Kidney (tissue), 13 donors: ENCODE measurements at regions not wholly inside any gene's neighbourhood (a gene's known extent, or its start where the extent isn't known, plus 50 kb on each side); places are given as distances from the start of the nearest gene placed in this dataset.

Experiments used
- DNase-seq, 5 donors: peaks; one replicate each; pipeline ENCODE4 v3.0.0-alpha.2; 2013 to 2020
- FAIRE-seq: peaks from 2 replicates; lab custom pipeline; 2012; peaks lifted over from hg19 to GRCh38; lab: Jason Lieb, UNC
- H3K27ac ChIP-seq, 2 donors: one replicate each; pipeline ENCODE4 v1.7.0; 2013; ENCODE audit warnings: low read depth in 2 of 2, low read length in 2 of 2, inconsistent platforms in 1 of 2
- H3K27me3 ChIP-seq: one replicate; pipeline ENCODE4 v1.7.1; 2013; ENCODE audit warnings: low read length, inconsistent platforms; ENCODE audit not compliant: control insufficient read depth, insufficient read depth
- H3K36me3 ChIP-seq, 3 donors: one replicate each; pipeline versions ENCODE4 v1.7.0 to v1.7.1; 2013; ENCODE audit warnings: low read length in 3 of 3, control low read depth in 1 of 3, inconsistent platforms in 1 of 3; ENCODE audit not compliant: insufficient read depth in 3 of 3, control insufficient read depth in 2 of 3
- H3K4me1 ChIP-seq, 3 donors: one replicate each; pipeline versions ENCODE4 v1.7.0 to v1.7.1; 2013; ENCODE audit warnings: low read length in 3 of 3, inconsistent platforms in 1 of 3, low read depth in 1 of 3; ENCODE audit not compliant: control insufficient read depth in 2 of 3, insufficient read depth in 2 of 3
- H3K4me3 ChIP-seq, 3 donors: one replicate each; pipeline versions ENCODE4 v1.7.0 to v1.8.1; 2013; ENCODE audit warnings: low read length in 3 of 3, control low read depth in 1 of 3, inconsistent platforms in 1 of 3
- H3K9ac ChIP-seq, 3 donors: one replicate each; pipeline versions ENCODE4 v1.7.0 to v1.7.1; 2013; ENCODE audit warnings: low read length in 3 of 3, control low read depth in 1 of 3, inconsistent platforms in 1 of 3
- H3K9me3 ChIP-seq, 3 donors: one replicate each; pipeline versions ENCODE4 v1.7.0 to v1.7.1; 2013; ENCODE audit warnings: low read length in 3 of 3, control low read depth in 1 of 3, inconsistent platforms in 1 of 3; ENCODE audit not compliant: control insufficient read depth in 2 of 3, insufficient read depth in 1 of 3
- intact Hi-C: fragments of 100-400 bp; cut with DNase I; formaldehyde crosslinking; loops from one replicate; pipeline ENCODE4 v1.11.1; 2022
- TF ChIP-seq, protein P1 (sequence below): IDR thresholded peaks from 3 replicates; pipeline ENCODE4 v1.5.1; 2012; ENCODE audit warnings: mild to moderate bottlenecking, moderate library complexity, borderline replicate concordance; ENCODE audit not compliant: insufficient read depth; ENCODE audit errors: extremely low read depth
- donor health status: control.
- donor health status: control.
- donor health status: control.
- donor health status: control.
- donor health status: control.
- donor health status: DM: yes; HTN: yes; CAD: no.
- donor health status: Normal renal cell carcinoma (clear cell type).

DNA sequence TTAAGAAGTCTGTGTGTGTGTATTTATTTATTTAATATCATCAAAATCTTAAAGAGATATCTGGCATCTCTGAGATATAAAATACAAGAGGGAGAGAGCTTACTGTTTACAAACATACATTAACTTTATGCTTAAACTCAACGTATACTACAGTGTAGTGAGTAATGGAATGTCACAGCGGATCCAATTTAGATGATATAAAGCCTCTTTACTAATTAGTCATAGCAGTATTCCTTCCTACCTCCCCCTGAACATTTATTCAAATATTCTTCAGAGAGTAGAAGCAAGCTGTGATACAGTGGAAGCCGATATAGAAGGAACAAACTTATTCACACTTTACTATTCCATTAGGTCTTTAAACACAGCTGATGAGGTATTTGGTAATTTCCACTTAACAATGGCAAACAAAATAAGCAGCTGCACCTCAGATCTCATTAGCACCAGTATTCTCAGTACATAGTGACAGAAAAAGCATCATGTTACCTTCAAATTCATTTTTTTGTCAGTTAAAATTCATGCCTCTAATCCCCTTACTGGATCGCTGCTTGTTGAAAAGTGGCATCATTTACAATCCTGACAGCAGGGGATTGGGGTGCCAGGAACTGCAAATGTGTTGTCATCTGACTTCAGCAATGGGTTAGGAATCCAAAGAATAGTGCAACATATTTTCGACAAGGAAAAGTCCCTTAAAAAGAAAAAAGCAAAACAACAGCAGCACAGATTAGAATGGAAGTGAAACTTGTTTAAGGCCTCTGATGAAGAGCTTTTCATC is 658.7 kb upstream of the EPHA5 start:
- Histone ChIP-seq H3K9ac (no peak overlapping the region), H3K27ac (no peak overlapping the region), H3K4me1 (no peaks in the 10 kb centered on the region), H3K27me3 (no peaks in the 10 kb centered on the region), H3K9me3 (no peaks in the 10 kb centered on the region), H3K36me3 (no peaks in the 10 kb centered on the region), H3K4me3 (no peak overlapping the region)
- intact Hi-C loops, result no loop called here
- TF ChIP-seq, protein P1, sequence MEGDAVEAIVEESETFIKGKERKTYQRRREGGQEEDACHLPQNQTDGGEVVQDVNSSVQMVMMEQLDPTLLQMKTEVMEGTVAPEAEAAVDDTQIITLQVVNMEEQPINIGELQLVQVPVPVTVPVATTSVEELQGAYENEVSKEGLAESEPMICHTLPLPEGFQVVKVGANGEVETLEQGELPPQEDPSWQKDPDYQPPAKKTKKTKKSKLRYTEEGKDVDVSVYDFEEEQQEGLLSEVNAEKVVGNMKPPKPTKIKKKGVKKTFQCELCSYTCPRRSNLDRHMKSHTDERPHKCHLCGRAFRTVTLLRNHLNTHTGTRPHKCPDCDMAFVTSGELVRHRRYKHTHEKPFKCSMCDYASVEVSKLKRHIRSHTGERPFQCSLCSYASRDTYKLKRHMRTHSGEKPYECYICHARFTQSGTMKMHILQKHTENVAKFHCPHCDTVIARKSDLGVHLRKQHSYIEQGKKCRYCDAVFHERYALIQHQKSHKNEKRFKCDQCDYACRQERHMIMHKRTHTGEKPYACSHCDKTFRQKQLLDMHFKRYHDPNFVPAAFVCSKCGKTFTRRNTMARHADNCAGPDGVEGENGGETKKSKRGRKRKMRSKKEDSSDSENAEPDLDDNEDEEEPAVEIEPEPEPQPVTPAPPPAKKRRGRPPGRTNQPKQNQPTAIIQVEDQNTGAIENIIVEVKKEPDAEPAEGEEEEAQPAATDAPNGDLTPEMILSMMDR, result no peak
- FAIRE-seq, result no peak
- no peak for DNase-seq

DNA sequence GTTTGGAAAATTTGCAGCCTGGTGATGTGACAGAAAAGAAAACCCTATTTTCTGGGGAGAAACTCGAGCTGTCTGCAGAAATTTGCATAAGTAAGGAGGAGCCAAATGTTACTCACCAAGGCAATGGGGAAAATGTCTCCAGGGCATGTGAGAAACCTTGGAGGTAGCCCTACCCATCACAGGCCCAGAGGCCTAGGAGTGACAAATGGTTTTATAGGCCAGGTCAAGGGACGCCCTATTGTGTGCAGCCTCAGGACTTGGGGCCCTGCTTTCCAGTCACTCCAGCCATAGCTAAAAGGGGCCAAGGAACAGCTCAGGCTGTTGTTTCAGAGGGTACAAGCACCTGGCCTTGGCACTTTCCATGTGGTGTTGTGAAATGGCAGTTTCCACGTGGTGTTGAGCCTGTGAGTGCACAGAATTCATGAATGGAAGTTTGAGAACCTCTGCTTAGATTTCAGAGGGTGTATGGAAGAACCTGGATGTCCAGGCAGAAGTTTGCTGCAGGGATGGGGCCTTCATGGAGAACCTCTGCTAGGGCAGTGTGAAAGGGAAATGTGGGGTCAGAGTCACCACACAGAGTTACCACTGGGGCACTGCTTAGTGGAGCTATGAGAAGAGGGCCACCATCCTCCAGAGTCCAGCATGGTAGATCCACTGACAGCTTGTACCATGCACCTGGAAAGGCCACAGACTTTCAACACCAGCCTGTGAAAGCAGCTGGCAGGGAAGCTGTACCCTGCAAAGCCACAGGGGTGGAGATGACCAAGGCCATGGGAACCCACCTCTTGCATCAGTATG is 637.6 kb upstream of the EPHA5 start:
- intact Hi-C loops, result no loop called here
- H3K4me1 ChIP-seq, result no peaks in the 10 kb centered on the region
- no peak overlapping the region for H3K27ac ChIP-seq
- no peak for DNase-seq
- H3K9ac ChIP-seq, result no peak overlapping the region
- no peak for FAIRE-seq
- H3K9me3 ChIP-seq, result peaks cover 0 to 6% (median 0%) of the 10 kb centered on the region in 3 donors
- no peaks in the 10 kb centered on the region for H3K27me3 ChIP-seq
- no peak overlapping the region for H3K4me3 ChIP-seq
- no peaks in the 10 kb centered on the region for H3K36me3 ChIP-seq
- TF ChIP-seq, protein P1, result no peak

DNA sequence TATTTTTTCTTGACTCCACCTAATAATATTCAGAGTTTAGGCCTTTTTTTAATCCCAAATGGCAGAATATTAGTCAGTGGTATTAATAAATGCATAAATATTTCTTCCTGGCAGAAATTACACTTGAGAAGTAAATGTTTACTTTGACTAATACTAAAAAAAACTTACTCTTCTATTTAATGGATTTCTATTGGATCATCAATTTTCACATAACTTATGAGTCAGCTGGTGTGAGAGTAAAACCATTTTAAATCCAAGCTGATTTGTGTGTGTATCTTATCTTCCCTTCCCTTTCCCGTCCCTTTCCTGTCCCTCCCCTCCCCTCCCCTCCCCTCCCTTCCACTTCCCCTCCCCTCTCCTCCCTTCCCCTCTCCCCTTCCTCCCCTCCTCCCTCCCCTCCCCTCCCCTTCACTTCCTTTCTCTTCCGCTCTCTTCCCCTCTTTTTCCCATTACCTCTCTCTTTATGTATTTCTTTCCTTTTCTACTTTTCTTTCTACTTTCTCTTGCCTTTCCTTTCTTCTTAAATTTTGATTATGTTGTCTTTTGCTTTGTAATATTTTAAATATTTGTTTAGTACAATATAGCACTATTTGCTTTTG is 630.1 kb upstream of the EPHA5 start:
- Histone ChIP-seq H3K9me3 (no peaks in the 10 kb centered on the region), H3K27ac (no peak overlapping the region), H3K9ac (no peak overlapping the region), H3K27me3 (no peaks in the 10 kb centered on the region), H3K4me1 (no peaks in the 10 kb centered on the region), H3K4me3 (no peak overlapping the region), H3K36me3 (no peaks in the 10 kb centered on the region)
- FAIRE-seq (no peak), DNase-seq (no peak)
- TF ChIP-seq, protein P1, result no peak
- intact Hi-C loops, result no loop called here
